Smooth muscle cell (in vitro differentiated cells): ENCODE measurements at regions not wholly inside any gene's neighbourhood (a gene's known extent, or its start where the extent isn't known, plus 50 kb on each side); places are given as distances from the start of the nearest gene placed in this dataset.

Source experiments
- DNase-seq: peaks from one replicate; lab custom pipeline; 2025; ENCODE audit not compliant: unreplicated experiment; lab: John Stamatoyannopoulos, UW
- H2AFZ ChIP-seq: fragments of 200-600 bp; sonication (generic); 2 replicates; pipeline ENCODE4 v1.6.0; 2016; ENCODE audit warnings: antibody characterized with exemption, low read depth, mild to moderate bottlenecking
- H3F3A ChIP-seq: fragments of 200-600 bp; sonication (generic); 2 replicates; pipeline ENCODE4 v1.6.0; 2017; ENCODE audit warnings: antibody characterized with exemption, low read depth
- H3K27ac ChIP-seq: fragments of 200-600 bp; sonication (generic); 2 replicates; pipeline ENCODE4 v1.5.1; 2016; ENCODE audit warnings: low read depth, mild to moderate bottlenecking
- H3K27me3 ChIP-seq: fragments of 200-600 bp; sonication (generic); 2 replicates; pipeline ENCODE4 v1.6.1; 2016; ENCODE audit warnings: low read depth, mild to moderate bottlenecking
- H3K36me3 ChIP-seq: fragments of 200-600 bp; sonication (generic); 2 replicates; pipeline ENCODE4 v1.5.1; 2016; ENCODE audit warnings: low read depth
- H3K4me1 ChIP-seq: fragments of 200-600 bp; sonication (generic); 2 replicates; pipeline ENCODE4 v1.5.1; 2016; ENCODE audit warnings: low read depth
- H3K4me2 ChIP-seq: fragments of 200-600 bp; sonication (generic); 2 replicates; pipeline ENCODE4 v1.6.0; 2016; ENCODE audit warnings: mild to moderate bottlenecking
- H3K4me3 ChIP-seq: fragments of 200-600 bp; sonication (generic); 2 replicates; pipeline ENCODE4 v1.5.1; 2016; ENCODE audit warnings: mild to moderate bottlenecking
- H3K79me2 ChIP-seq: fragments of 200-600 bp; sonication (generic); 2 replicates; pipeline ENCODE4 v1.6.0; 2016; ENCODE audit warnings: low read depth, mild to moderate bottlenecking
- H3K9ac ChIP-seq: fragments of 200-600 bp; sonication (generic); 2 replicates; pipeline ENCODE4 v1.6.0; 2016; ENCODE audit warnings: low read depth
- H3K9me3 ChIP-seq: fragments of 200-600 bp; sonication (generic); replicated peaks from 2 replicates; pipeline ENCODE4 v1.5.1; 2016; ENCODE audit warnings: low read depth
- H4K20me1 ChIP-seq: fragments of 200-600 bp; sonication (generic); 2 replicates; pipeline ENCODE4 v1.6.0; 2016; ENCODE audit warnings: low read depth
- WGBS: methylation state at CpG from one replicate; pipeline ENCODE4 v1.1.7; 2016; ENCODE audit warnings: low lambda C conversion rate; 5-methylcytosine and 5-hydroxymethylcytosine counted together
- TF ChIP-seq, protein P1 (sequence below): fragments of 200-600 bp; sonication (generic); IDR thresholded peaks from 2 replicates; pipeline ENCODE4 v1.5.1; 2017; ENCODE audit warnings: borderline replicate concordance, mild to moderate bottlenecking, antibody characterized with exemption; ENCODE audit not compliant: insufficient read depth, poor library complexity, severe bottlenecking

DNA sequence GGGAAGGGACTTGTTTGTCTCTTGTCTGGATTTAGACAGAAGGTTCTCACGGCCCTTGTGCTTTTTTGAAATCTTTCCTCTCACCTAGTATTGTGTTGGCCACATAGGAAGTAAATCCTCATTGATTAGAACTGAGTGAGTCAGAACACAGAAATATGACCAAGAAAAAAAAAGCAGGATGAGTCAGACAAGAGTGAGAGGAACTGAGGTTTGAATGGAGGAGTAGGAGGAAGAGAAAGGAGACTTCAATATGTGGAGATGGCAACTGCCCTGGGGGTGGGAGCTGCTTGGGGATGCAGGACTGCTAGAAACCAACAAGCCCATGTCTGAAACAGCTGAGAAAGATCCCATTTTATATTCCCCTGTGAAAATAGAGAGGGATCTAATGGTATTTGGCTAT is 194.1 kb upstream of the ZBTB20 start:
- Histone ChIP-seq H3K4me1 (no peaks in the 10 kb centered on the region), H2AFZ (no peak overlapping the region), H3K27ac (no peak overlapping the region), H3K9me3 (no peaks in the 10 kb centered on the region), H3K36me3 (no peaks in the 10 kb centered on the region), H3K4me3 (no peak overlapping the region), H3K9ac (no peak overlapping the region), H3K27me3 (no peaks in the 10 kb centered on the region), H3F3A (no peaks in the 10 kb centered on the region), H4K20me1 (no peaks in the 10 kb centered on the region), H3K4me2 (no peak overlapping the region), H3K79me2 (no peaks in the 10 kb centered on the region)
- TF ChIP-seq, protein P1, sequence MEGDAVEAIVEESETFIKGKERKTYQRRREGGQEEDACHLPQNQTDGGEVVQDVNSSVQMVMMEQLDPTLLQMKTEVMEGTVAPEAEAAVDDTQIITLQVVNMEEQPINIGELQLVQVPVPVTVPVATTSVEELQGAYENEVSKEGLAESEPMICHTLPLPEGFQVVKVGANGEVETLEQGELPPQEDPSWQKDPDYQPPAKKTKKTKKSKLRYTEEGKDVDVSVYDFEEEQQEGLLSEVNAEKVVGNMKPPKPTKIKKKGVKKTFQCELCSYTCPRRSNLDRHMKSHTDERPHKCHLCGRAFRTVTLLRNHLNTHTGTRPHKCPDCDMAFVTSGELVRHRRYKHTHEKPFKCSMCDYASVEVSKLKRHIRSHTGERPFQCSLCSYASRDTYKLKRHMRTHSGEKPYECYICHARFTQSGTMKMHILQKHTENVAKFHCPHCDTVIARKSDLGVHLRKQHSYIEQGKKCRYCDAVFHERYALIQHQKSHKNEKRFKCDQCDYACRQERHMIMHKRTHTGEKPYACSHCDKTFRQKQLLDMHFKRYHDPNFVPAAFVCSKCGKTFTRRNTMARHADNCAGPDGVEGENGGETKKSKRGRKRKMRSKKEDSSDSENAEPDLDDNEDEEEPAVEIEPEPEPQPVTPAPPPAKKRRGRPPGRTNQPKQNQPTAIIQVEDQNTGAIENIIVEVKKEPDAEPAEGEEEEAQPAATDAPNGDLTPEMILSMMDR: no peak
- DNase-seq: no peak
- 21% methylated on average over 1 of the region's 1 CpG for WGBS

DNA sequence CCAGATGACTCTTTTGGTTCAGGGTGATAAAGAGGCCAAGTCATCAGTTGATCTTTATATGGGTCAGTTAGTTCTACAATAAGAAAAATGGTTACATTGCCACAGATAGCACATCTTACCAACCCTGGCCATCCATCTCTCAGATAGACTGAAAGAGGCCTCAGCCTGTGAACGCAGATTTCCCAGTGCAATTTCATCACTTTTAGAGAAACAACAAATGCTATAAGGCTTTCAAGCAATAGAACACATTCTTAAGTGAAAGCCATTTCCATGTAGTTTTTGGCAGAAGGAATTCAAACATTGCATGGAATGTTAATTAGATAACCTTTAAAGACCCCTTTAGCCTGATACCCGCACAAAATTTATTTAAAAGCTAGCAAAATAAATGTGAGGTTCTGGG is 200.6 kb upstream of the ZBTB20 start:
- TF ChIP-seq, protein P1: no peak
- no peak overlapping the region for H3K9ac ChIP-seq
- no peak overlapping the region for H3K4me3 ChIP-seq
- no peaks in the 10 kb centered on the region for H4K20me1 ChIP-seq
- peaks cover 10% of the 10 kb centered on the region for H3K4me1 ChIP-seq
- H3K27ac ChIP-seq: no peak overlapping the region
- no peak for DNase-seq
- no peaks in the 10 kb centered on the region for H3K27me3 ChIP-seq
- no peaks in the 10 kb centered on the region for H3F3A ChIP-seq
- H3K36me3 ChIP-seq: no peaks in the 10 kb centered on the region
- H3K4me2 ChIP-seq: no peak overlapping the region
- 34% methylated on average over 2 of the region's 2 CpGs for WGBS
- no peak overlapping the region for H2AFZ ChIP-seq
- H3K9me3 ChIP-seq: no peaks in the 10 kb centered on the region
- no peaks in the 10 kb centered on the region for H3K79me2 ChIP-seq

DNA sequence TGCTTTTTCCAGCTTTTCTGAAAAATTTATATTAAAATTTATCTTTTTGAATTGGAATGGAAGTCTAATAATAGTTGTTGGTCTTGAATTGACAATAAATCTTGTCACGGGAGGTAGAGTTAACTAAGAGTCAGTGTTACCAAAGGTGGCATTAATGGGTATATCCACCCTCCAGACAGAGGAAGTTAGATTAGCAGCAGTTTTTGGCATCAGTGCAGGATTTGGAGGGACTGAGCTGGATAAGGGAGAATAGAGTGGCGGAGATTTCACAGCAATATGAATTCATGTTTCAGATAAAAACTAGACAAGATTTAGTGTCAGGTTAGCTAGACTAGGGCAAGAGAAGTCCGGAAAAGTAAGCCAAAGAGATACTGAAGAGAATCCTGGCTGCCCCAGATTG is 201.3 kb upstream of the ZBTB20 start:
- no peak for DNase-seq
- Histone ChIP-seq H3K27me3 (no peaks in the 10 kb centered on the region), H3K4me2 (no peak overlapping the region), H3K9me3 (no peaks in the 10 kb centered on the region), H3K4me3 (no peak overlapping the region), H3K79me2 (no peaks in the 10 kb centered on the region), H3K27ac (no peak overlapping the region), H3K4me1 (peaks cover 10% of the 10 kb centered on the region), H2AFZ (no peak overlapping the region), H3K36me3 (no peaks in the 10 kb centered on the region), H3F3A (no peaks in the 10 kb centered on the region), H3K9ac (no peak overlapping the region), H4K20me1 (no peaks in the 10 kb centered on the region)
- WGBS: 88% methylated on average over 3 of the region's 3 CpGs
- TF ChIP-seq, protein P1: no peak

DNA sequence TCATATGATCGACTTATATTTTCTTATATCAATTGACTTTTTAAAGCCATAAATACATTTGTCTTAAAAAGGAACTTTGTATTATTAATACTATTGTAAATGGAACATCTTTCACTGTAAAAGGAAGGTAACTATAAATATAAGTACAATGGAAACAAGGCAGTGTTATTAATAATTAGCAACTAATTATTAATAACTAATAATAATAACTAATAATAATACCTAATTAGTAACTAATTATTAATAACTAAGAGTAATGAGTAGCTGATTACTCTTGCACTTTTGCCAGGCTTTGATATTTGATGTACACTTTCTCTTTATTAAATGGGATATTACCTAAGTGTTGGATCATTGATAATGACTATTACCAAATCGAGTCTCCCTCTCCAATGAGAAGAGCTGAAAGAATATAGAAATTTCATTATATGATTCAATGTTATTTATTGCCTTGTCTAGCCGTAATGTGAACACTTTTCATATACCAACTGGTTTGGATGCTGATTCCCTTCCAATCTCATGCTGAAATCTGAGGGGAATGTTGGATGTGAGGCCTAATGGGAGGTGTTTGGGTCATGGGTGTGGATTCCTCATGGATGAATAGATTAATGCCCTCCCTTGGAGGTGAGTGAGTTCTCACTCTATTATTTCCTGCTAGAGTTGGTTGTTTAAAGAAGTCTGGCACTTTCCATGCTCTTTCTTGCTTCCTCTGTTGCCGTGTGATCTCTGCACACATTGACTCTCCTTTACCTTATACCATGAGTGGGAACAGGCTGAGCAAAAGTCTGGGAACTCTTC is 202.1 kb upstream of the ZBTB20 start:
- Histone ChIP-seq H2AFZ (no peak overlapping the region), H3K9me3 (no peaks in the 10 kb centered on the region), H3K9ac (no peak overlapping the region), H3K36me3 (no peaks in the 10 kb centered on the region), H3K4me3 (no peak overlapping the region), H3K4me2 (no peak overlapping the region), H3F3A (no peaks in the 10 kb centered on the region), H3K27ac (no peak overlapping the region), H3K27me3 (no peaks in the 10 kb centered on the region), H3K4me1 (peaks cover 10% of the 10 kb centered on the region), H4K20me1 (no peaks in the 10 kb centered on the region), H3K79me2 (no peaks in the 10 kb centered on the region)
- 95% methylated on average over 4 of the region's 4 CpGs for WGBS
- DNase-seq: no peak
- TF ChIP-seq, protein P1: no peak
